Stomach (tissue), 4 donors: ENCODE measurements at regions not wholly inside any gene's neighbourhood (a gene's known extent, or its start where the extent isn't known, plus 50 kb on each side); places are given as distances from the start of the nearest gene placed in this dataset.

ENCODE experiments used
- POLR2A ChIP-seq, 4 donors: fragments of 450-650 bp; IDR thresholded peaks; one replicate each; pipeline ENCODE4 v1.6.1; 2016; ENCODE audit warnings: antibody characterized with exemption in 4 of 4, control low read depth in 2 of 4, mild to moderate bottlenecking in 1 of 4, moderate library complexity in 1 of 4
- TF ChIP-seq, protein P1 (sequence below), 7 experiments: fragments of 450-650 bp in 4 of 7; fragments of 200-600 bp in 3 of 7; sonication (generic) in 3 of 7; IDR thresholded peaks; one replicate each; pipeline ENCODE4 v1.5.1; 2016 to 2019; ENCODE audit warnings: antibody characterized with exemption in 7 of 7, control low read depth in 2 of 7, mild to moderate bottlenecking in 1 of 7

DNA sequence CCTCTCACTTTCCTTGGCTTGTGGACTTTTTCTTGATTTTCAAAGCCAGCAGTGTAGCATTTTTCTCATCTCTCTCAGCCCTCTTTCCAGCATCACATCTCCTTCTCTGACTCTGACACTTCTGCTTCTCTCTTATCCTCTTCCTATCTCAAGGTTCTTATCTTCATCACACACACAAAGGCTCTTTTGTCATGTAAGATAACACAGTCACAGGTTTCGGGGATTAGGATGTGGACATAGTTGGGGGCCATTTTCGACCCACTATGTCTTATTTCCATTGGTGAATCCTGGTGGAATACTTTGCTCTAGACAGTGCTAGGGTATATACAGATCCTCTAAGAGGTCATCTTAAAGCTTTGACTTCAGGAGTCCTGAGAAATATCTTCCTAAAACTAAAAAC is 719.3 kb upstream of the TBX3 start:
- TF ChIP-seq POLR2A (IDR thresholded peaks at IDR 0.05), result no peak
- TF ChIP-seq, protein P1, sequence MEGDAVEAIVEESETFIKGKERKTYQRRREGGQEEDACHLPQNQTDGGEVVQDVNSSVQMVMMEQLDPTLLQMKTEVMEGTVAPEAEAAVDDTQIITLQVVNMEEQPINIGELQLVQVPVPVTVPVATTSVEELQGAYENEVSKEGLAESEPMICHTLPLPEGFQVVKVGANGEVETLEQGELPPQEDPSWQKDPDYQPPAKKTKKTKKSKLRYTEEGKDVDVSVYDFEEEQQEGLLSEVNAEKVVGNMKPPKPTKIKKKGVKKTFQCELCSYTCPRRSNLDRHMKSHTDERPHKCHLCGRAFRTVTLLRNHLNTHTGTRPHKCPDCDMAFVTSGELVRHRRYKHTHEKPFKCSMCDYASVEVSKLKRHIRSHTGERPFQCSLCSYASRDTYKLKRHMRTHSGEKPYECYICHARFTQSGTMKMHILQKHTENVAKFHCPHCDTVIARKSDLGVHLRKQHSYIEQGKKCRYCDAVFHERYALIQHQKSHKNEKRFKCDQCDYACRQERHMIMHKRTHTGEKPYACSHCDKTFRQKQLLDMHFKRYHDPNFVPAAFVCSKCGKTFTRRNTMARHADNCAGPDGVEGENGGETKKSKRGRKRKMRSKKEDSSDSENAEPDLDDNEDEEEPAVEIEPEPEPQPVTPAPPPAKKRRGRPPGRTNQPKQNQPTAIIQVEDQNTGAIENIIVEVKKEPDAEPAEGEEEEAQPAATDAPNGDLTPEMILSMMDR (IDR thresholded peaks at IDR 0.05), result no peak
